HepG2 (cell line): ENCODE measurements at regions not wholly inside any gene's neighbourhood (a gene's known extent, or its start where the extent isn't known, plus 50 kb on each side); places are given as distances from the start of the nearest gene placed in this dataset.

Experiments used
- ATF7-NPFF ChIP-seq: sonication (generic); formaldehyde crosslinking; IDR thresholded peaks from 2 replicates; pipeline ENCODE4 v1.8.1; 2023; ENCODE audit warnings: mild to moderate bottlenecking, low read depth, missing genetic modification reagents, moderate library complexity
- FOSL2 ChIP-seq: sonication (generic); formaldehyde crosslinking; IDR thresholded peaks from 2 replicates; pipeline ENCODE4 v1.4.0; 2020; ENCODE audit warnings: missing genetic modification reagents
- GABPA ChIP-seq, 2 experiments: IDR thresholded peaks; 2 replicates each; pipeline ENCODE4 v1.6.1; 2011 to 2016; ENCODE audit warnings: low read depth in 2 of 2, low read length in 1 of 2, missing biosample characterization in 1 of 2, missing genetic modification characterization in 1 of 2
- GABPB1 ChIP-seq: IDR thresholded peaks from 2 replicates; pipeline ENCODE4 v1.6.1; 2016; ENCODE audit warnings: mild to moderate bottlenecking, missing genetic modification reagents, moderate library complexity, missing compliant biosample characterization
- JUNB ChIP-seq: sonication (generic); formaldehyde crosslinking; IDR thresholded peaks from 2 replicates; pipeline ENCODE4 v1.8.0; 2022; ENCODE audit warnings: missing genetic modification reagents, mild to moderate bottlenecking, borderline replicate concordance
- POLR2A ChIP-seq, 2 experiments: IDR thresholded peaks; 2 replicates each; pipeline ENCODE4 v1.6.1; 2011; ENCODE audit warnings: low read depth in 2 of 2, low read length in 2 of 2, mild to moderate bottlenecking in 1 of 2, moderate library complexity in 1 of 2; ENCODE audit not compliant: insufficient read depth in 1 of 2

GRCh38 chr1:87194271-87194774 is 134.4 kb upstream of the LMO4 start:
- TF ChIP-seq ATF7-NPFF (CRISPR knock-in tag) (no peak), GABPB1 (no peak), POLR2A (IDR thresholded peaks at IDR 0.05; ENCODE audit: insufficient read depth in 1 of 2, low read depth in 2 of 2, low read length in 2 of 2) (no peak), FOSL2 (CRISPR knock-in tag) (no peak), JUNB (CRISPR knock-in tag) (no peak), GABPA (IDR thresholded peaks at IDR 0.05; ENCODE audit: low read depth, low read length) (no peak), GABPA (CRISPR knock-in tag; IDR thresholded peaks at IDR 0.05; ENCODE audit: low read depth) (no peak)
